ENCODE measurements at regions not wholly inside any gene's neighbourhood (a gene's known extent, or its start where the extent isn't known, plus 50 kb on each side); places are given as distances from the start of the nearest gene placed in this dataset.

DNA sequence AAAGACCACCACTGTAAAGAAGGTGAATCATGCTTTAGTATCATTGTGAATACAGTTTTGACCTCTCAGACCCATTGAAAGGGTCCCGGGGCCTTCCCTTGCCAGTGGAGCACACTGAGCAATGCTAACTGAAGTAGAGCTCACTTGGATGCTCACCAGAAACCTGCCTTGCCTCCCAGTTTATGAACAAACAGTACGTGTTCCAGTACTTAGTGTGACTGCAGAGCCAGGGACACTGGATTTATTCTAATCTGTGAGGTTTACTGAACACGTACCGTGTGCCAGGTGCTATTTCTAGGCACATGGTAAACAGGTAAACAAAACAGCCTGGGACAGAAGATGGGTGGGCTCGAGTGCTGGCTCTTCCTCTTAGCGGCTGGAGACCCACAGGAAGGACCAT is 79.6 kb downstream of the FOXL1 start:
- TF ChIP-seq EZH2 (optimal IDR thresholded peaks at IDR 0.05; ENCODE audit: low read depth, low read length): no peak
- TF ChIP-seq, protein P1, sequence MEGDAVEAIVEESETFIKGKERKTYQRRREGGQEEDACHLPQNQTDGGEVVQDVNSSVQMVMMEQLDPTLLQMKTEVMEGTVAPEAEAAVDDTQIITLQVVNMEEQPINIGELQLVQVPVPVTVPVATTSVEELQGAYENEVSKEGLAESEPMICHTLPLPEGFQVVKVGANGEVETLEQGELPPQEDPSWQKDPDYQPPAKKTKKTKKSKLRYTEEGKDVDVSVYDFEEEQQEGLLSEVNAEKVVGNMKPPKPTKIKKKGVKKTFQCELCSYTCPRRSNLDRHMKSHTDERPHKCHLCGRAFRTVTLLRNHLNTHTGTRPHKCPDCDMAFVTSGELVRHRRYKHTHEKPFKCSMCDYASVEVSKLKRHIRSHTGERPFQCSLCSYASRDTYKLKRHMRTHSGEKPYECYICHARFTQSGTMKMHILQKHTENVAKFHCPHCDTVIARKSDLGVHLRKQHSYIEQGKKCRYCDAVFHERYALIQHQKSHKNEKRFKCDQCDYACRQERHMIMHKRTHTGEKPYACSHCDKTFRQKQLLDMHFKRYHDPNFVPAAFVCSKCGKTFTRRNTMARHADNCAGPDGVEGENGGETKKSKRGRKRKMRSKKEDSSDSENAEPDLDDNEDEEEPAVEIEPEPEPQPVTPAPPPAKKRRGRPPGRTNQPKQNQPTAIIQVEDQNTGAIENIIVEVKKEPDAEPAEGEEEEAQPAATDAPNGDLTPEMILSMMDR (IDR thresholded peaks at IDR 0.05; ENCODE audit: low read length): no peak
